Sigmoid colon (tissue), 4 donors: ENCODE measurements at regions not wholly inside any gene's neighbourhood (a gene's known extent, or its start where the extent isn't known, plus 50 kb on each side); places are given as distances from the start of the nearest gene placed in this dataset.

ENCODE experiments used
- CTCF ChIP-seq, 4 experiments: fragments of 450-650 bp in 3 of 4; fragments of 200-600 bp in 1 of 4; IDR thresholded peaks; one replicate each; pipeline ENCODE4 v1.5.1; 2016 to 2019; ENCODE audit warnings: antibody characterized with exemption in 4 of 4, mild to moderate bottlenecking in 3 of 4, moderate library complexity in 2 of 4
- EP300 ChIP-seq, 4 donors: sonication (generic); formaldehyde crosslinking; IDR thresholded peaks; one replicate each; pipeline ENCODE4 v1.6.1; 2017; ENCODE audit warnings: antibody characterized with exemption in 4 of 4
- POLR2AphosphoS5 ChIP-seq, 4 donors: sonication (generic); formaldehyde crosslinking; IDR thresholded peaks; one replicate each; pipeline ENCODE4 v1.6.1; 2017; ENCODE audit warnings: antibody characterized with exemption in 4 of 4

GRCh38 chr7:16021851-16022250 is 335.4 kb upstream of the MEOX2 start:
- TF ChIP-seq CTCF (IDR thresholded peaks at IDR 0.05) (no peak), POLR2AphosphoS5 (IDR thresholded peaks at IDR 0.05) (no peak), EP300 (IDR thresholded peaks at IDR 0.05) (no peak)
